A673 (cell line): ENCODE measurements at regions not wholly inside any gene's neighbourhood (a gene's known extent, or its start where the extent isn't known, plus 50 kb on each side); places are given as distances from the start of the nearest gene placed in this dataset.
"Not testable (repeated sequence)": the region's sequence is repeated elsewhere in the genome, so short reads cannot be mapped to it uniquely, and the experiment has no call there.

Source experiments
- EZH2 ChIP-seq: fragments of 200-600 bp; sonication (generic); IDR thresholded peaks from 2 replicates; pipeline ENCODE4 v1.6.1; 2017; ENCODE audit warnings: borderline replicate concordance, low read depth, mild to moderate bottlenecking, mixed read lengths, antibody characterized with exemption, low read length; ENCODE audit not compliant: poor library complexity, severe bottlenecking
- TF ChIP-seq, protein P1 (sequence below): fragments of 300-800, 200-600 bp; sonication (generic); conservative IDR thresholded peaks from 2 replicates; pipeline ENCODE4 v1.5.1; 2017; ENCODE audit warnings: low read depth, mild to moderate bottlenecking, antibody characterized with exemption, low read length, moderate library complexity, mixed read lengths

DNA sequence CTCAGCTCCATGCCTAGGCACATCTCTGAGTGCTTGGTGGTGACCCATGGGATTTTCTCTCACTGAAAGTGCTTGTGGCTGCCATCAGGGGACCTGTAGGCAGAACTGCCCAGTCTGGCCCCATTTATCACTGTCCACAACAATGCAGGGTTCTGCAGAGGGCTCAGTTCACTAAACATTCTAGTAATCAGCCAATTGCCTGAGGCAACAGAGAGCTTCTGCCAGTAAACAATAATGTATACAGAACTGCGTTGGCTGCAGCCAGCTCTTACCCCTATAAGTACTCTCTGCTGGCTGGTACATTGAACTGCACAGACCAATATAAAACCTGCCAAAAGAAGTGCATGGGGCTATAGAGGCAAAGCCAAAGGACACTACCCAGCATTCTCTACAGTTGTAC is 680.2 kb downstream of the TGIF2LX start:
- TF ChIP-seq, protein P1, sequence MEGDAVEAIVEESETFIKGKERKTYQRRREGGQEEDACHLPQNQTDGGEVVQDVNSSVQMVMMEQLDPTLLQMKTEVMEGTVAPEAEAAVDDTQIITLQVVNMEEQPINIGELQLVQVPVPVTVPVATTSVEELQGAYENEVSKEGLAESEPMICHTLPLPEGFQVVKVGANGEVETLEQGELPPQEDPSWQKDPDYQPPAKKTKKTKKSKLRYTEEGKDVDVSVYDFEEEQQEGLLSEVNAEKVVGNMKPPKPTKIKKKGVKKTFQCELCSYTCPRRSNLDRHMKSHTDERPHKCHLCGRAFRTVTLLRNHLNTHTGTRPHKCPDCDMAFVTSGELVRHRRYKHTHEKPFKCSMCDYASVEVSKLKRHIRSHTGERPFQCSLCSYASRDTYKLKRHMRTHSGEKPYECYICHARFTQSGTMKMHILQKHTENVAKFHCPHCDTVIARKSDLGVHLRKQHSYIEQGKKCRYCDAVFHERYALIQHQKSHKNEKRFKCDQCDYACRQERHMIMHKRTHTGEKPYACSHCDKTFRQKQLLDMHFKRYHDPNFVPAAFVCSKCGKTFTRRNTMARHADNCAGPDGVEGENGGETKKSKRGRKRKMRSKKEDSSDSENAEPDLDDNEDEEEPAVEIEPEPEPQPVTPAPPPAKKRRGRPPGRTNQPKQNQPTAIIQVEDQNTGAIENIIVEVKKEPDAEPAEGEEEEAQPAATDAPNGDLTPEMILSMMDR: not testable (repeated sequence)
- not testable (repeated sequence) for TF ChIP-seq EZH2
